ENCODE measurements at regions not wholly inside any gene's neighbourhood (a gene's known extent, or its start where the extent isn't known, plus 50 kb on each side); places are given as distances from the start of the nearest gene placed in this dataset.

- no peak for DNase-seq (ENCODE audit: low spot score)
Measured at GRCh38 chr10:110375121-110375520, 70.4 kb upstream of the SMNDC1 start.

GRCh38 chr10:110376021-110376766, 71.5 kb upstream of the SMNDC1 start:
- no peak for DNase-seq (ENCODE audit: low spot score)

- no peak for DNase-seq (ENCODE audit: low spot score)
Measured at GRCh38 chr10:110376767-110377160, 72.0 kb upstream of the SMNDC1 start.

- DNase-seq (ENCODE audit: low spot score), result no peak
Measured at GRCh38 chr10:110378006-110378405, 73.3 kb upstream of the SMNDC1 start.

- no peak for DNase-seq (ENCODE audit: low spot score)
Measured at GRCh38 chr10:110378533-110379108, 73.9 kb upstream of the SMNDC1 start.

- DNase-seq (ENCODE audit: low spot score), result no peak
Measured at GRCh38 chr10:110379831-110380230, 75.1 kb upstream of the SMNDC1 start.

GRCh38 chr10:110380293-110380692, 75.6 kb upstream of the SMNDC1 start:
- no peak for DNase-seq (ENCODE audit: low spot score)

- DNase-seq (ENCODE audit: low spot score), result no peak
Measured at GRCh38 chr10:110382695-110383094, 78.0 kb upstream of the SMNDC1 start.

GRCh38 chr10:110387617-110387982, 82.9 kb upstream of the SMNDC1 start:
- DNase-seq (ENCODE audit: low spot score), result no peak

GRCh38 chr10:110387983-110388686, 83.4 kb upstream of the SMNDC1 start:
- DNase-seq (ENCODE audit: low spot score), result no peak

GRCh38 chr10:110388687-110389052, 84.0 kb upstream of the SMNDC1 start:
- no peak for DNase-seq (ENCODE audit: low spot score)

- no peak for DNase-seq (ENCODE audit: low spot score)
Measured at GRCh38 chr10:110389255-110389654, 84.5 kb upstream of the SMNDC1 start.

GRCh38 chr10:110391541-110391940, 86.8 kb upstream of the SMNDC1 start:
- no peak for DNase-seq (ENCODE audit: low spot score)

- no peak for DNase-seq (ENCODE audit: low spot score)
Measured at GRCh38 chr10:110392121-110392520, 87.4 kb upstream of the SMNDC1 start.

GRCh38 chr10:110392868-110393740, 88.4 kb upstream of the SMNDC1 start:
- peak; percentile 88 for DNase-seq (ENCODE audit: low spot score)

- DNase-seq (ENCODE audit: low spot score), result no peak
Measured at GRCh38 chr10:110393866-110394265, 89.1 kb upstream of the SMNDC1 start.

GRCh38 chr10:110394296-110394695, 89.6 kb upstream of the SMNDC1 start:
- DNase-seq (ENCODE audit: low spot score), result no peak

- no peak for DNase-seq (ENCODE audit: low spot score)
Measured at GRCh38 chr10:110394898-110395297, 90.2 kb upstream of the SMNDC1 start.

- peak; percentile 58 for DNase-seq (ENCODE audit: low spot score)
Measured at GRCh38 chr10:110395350-110396283, 90.9 kb upstream of the SMNDC1 start.

GRCh38 chr10:110396284-110396651, 91.5 kb upstream of the SMNDC1 start:
- no peak for DNase-seq (ENCODE audit: low spot score)

GRCh38 chr10:110397856-110398255, 93.1 kb upstream of the SMNDC1 start:
- no peak for DNase-seq (ENCODE audit: low spot score)

All from AG08395 (cell line).